Bronchial epithelial cell (primary cell): ENCODE measurements at regions not wholly inside any gene's neighbourhood (a gene's known extent, or its start where the extent isn't known, plus 50 kb on each side); places are given as distances from the start of the nearest gene placed in this dataset.

Experiments used
- DNase-seq: peaks from one replicate; pipeline ENCODE4 v3.0.0-alpha.2; 2010; ENCODE audit warnings: low read depth
- FAIRE-seq: peaks from 2 replicates; lab custom pipeline; 2011; peaks lifted over from hg19 to GRCh38; lab: Jason Lieb, UNC
- H3K27me3 ChIP-seq: 2 replicates; pipeline ENCODE4 v1.5.1; 2011; ENCODE audit warnings: low read length; ENCODE audit not compliant: control insufficient read depth, insufficient read depth
- H3K36me3 ChIP-seq: 2 replicates; pipeline ENCODE4 v1.5.1; 2011; ENCODE audit warnings: low read length; ENCODE audit not compliant: control insufficient read depth, insufficient read depth
- H3K4me3 ChIP-seq: 2 replicates; pipeline ENCODE4 v1.5.1; 2011; ENCODE audit warnings: mild to moderate bottlenecking, low read depth, low read length, control low read depth
- TF ChIP-seq, protein P1 (sequence below): IDR thresholded peaks from 2 replicates; pipeline ENCODE4 v1.5.1; 2011; ENCODE audit warnings: mild to moderate bottlenecking, moderate library complexity, low read length, control low read depth, inconsistent platforms; ENCODE audit not compliant: insufficient read depth, severe bottlenecking

DNA sequence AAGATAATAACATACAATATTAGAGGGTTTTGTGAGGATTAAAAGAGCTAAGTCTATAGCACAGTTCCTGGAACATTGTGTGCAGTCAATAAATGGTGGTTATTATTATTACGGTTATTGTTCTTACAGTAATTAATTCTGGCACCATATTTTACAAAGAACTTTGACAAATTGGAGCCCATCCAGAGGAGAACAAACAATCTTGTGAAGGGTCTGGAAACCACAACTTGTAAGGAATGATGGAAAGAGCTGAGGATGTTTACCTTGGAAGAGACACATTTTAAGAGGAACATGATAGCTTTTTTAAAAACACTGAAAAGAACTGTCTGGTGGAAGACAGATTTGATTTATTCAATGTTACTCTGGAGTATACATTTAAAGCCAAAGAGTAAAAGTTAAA lies 150.5 kb upstream of the KRR1 start:
- Histone ChIP-seq H3K27me3 (no peaks in the 10 kb centered on the region), H3K36me3 (no peaks in the 10 kb centered on the region), H3K4me3 (no peak overlapping the region)
- DNase-seq (no peak), FAIRE-seq (no peak)
- TF ChIP-seq, protein P1, sequence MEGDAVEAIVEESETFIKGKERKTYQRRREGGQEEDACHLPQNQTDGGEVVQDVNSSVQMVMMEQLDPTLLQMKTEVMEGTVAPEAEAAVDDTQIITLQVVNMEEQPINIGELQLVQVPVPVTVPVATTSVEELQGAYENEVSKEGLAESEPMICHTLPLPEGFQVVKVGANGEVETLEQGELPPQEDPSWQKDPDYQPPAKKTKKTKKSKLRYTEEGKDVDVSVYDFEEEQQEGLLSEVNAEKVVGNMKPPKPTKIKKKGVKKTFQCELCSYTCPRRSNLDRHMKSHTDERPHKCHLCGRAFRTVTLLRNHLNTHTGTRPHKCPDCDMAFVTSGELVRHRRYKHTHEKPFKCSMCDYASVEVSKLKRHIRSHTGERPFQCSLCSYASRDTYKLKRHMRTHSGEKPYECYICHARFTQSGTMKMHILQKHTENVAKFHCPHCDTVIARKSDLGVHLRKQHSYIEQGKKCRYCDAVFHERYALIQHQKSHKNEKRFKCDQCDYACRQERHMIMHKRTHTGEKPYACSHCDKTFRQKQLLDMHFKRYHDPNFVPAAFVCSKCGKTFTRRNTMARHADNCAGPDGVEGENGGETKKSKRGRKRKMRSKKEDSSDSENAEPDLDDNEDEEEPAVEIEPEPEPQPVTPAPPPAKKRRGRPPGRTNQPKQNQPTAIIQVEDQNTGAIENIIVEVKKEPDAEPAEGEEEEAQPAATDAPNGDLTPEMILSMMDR = no peak

DNA sequence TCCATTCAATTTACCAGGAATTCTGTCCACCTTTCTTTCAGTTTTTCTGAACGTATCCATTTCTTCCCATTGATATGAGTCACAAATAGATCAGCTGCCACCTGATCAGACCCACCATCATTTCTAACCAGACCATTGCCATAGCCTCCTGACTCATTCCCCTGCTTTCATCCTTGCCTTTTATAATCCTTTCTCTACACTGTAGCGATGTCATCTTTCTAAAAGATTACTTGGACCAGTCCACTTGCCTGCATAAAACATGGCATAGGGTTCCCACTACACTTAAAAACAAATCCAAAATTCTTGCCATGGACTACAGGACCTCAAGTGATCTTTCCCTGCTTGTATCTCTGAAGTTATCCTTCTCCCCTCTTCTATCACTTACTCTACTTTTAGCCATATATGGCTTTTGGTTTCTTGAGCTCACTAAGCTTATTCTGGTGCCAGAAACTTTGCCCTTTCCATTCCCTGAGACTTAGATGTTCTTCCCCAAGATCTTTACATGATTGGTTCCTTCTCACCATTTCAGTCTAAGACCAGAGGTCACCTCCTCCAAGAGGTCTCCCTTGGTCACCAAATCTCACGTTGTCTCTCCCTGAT lies 149.5 kb upstream of the KRR1 start:
- TF ChIP-seq, protein P1 = no peak
- DNase-seq = peak; percentile 97
- no peak for FAIRE-seq
- no peaks in the 10 kb centered on the region for H3K36me3 ChIP-seq
- H3K27me3 ChIP-seq = no peaks in the 10 kb centered on the region
- no peak overlapping the region for H3K4me3 ChIP-seq

DNA sequence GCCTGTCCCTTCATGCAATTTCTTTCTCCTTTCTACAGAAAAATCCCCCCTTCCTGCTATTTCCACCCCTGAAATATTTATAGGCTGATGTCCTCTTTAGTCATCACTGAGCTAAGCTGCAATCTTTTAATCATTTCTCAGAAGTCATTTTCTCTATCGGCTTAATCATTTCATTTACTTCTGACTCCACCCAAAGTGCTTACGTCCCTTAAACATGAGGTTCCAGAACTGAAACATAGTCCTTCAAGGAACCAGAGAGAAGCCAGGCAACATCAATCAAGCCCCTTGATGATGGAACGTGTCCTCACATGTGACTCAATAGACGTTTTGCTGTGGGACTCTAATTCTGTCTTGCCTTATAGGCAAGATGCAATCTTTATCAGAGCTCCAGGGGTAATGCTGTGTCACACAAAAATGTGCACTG lies 148.7 kb upstream of the KRR1 start:
- H3K36me3 ChIP-seq = no peaks in the 10 kb centered on the region
- H3K27me3 ChIP-seq = no peaks in the 10 kb centered on the region
- no peak for FAIRE-seq
- peak; percentile 99 for DNase-seq
- no peak overlapping the region for H3K4me3 ChIP-seq
- TF ChIP-seq, protein P1 = no peak

DNA sequence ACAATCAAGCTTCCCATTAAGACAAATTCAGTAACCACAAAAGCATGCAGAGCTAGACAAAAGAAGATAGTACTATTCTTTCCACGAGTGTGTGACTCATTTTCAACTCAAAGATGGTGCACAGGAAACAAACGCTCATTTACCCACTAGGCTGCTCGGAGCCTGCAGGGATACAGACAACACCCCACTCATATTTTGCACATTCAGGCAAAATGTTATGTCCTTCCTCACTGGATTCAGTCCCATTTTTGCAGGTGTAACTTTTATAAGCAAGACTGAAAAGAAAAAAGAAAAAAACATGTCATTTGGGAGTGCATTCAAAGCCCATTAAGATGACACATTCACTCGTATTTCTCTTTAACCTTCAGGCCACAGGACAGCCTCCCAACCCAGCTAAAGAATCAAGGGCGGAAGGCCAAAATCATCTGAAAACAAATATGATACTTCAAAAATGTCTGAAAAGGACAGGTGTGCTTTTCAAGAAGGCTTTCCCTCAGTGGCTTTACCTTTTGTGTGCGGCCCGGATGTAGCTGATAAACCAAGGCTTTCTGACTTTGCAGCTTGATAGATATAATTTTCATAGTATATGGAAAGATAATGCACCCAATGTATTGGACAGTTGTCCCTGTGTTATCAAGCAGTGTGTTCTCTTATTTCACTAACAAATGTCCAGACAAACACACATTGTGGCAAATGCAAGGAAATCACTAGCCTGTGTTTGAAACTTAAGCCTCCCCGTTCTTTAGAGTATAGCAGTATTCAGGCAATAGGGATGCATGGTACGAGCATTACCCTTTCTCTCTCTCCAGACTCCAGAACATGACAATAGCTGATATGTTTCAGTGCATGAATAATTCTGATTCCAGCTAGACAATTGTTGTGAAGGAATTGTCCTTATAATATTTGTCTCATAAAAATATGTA lies 147.8 kb upstream of the KRR1 start:
- FAIRE-seq = no peak
- Histone ChIP-seq H3K36me3 (no peaks in the 10 kb centered on the region), H3K27me3 (no peaks in the 10 kb centered on the region), H3K4me3 (no peak overlapping the region)
- TF ChIP-seq, protein P1 = no peak
- peak; percentile 90 for DNase-seq

DNA sequence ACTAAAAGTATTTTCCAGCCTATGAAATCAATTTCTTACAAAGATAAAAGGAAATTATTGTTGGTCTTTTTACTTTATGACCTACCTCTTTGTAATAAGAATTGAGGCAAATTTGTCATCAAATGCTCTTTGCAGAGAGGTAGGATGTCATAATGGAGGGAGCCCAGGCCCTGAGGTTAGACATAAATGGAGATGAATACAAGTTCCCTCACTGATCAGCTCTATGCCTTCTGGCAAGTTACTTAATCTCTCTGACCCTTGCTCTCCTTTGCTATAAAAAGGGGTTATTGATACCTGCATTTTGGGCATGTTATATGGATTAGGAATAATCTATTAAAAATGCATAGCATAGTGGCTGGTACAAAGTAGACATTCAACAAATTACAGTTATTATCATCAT lies 146.9 kb upstream of the KRR1 start:
- FAIRE-seq = no peak
- DNase-seq = peak; percentile 29
- TF ChIP-seq, protein P1 = no peak
- Histone ChIP-seq H3K27me3 (no peaks in the 10 kb centered on the region), H3K36me3 (no peaks in the 10 kb centered on the region), H3K4me3 (no peak overlapping the region)
